AG09319 (cell line): ENCODE measurements at regions not wholly inside any gene's neighbourhood (a gene's known extent, or its start where the extent isn't known, plus 50 kb on each side); places are given as distances from the start of the nearest gene placed in this dataset.

Experiments
- DNase-seq: peaks from one replicate; pipeline ENCODE4 v3.0.0-alpha.2; 2010; ENCODE audit warnings: low read depth; ENCODE audit errors: extremely low read depth
- TF ChIP-seq, protein P1 (sequence below): IDR thresholded peaks from 2 replicates; pipeline ENCODE4 v1.5.1; 2011; ENCODE audit warnings: low read depth, mild to moderate bottlenecking, inconsistent platforms, low read length, moderate library complexity

DNA sequence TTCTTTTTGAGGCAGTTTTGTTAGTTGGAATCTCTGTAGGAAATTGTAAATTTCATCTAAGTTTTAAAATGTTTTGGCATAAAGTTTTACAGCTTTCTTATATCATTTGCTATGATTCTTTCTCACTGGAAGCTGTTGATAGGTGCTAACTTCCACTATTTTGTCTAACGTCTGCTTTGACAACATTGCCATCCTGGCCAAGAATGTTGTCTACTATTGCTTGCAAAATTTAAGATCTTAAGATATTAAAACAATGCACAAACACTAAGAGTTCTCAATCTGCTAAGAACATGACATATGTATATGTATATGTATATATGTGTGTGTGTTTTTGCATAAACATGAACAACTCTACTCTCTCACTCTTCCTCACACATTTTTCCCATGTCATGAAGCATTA is 64.1 kb upstream of the MDGA2 start:
- TF ChIP-seq, protein P1, sequence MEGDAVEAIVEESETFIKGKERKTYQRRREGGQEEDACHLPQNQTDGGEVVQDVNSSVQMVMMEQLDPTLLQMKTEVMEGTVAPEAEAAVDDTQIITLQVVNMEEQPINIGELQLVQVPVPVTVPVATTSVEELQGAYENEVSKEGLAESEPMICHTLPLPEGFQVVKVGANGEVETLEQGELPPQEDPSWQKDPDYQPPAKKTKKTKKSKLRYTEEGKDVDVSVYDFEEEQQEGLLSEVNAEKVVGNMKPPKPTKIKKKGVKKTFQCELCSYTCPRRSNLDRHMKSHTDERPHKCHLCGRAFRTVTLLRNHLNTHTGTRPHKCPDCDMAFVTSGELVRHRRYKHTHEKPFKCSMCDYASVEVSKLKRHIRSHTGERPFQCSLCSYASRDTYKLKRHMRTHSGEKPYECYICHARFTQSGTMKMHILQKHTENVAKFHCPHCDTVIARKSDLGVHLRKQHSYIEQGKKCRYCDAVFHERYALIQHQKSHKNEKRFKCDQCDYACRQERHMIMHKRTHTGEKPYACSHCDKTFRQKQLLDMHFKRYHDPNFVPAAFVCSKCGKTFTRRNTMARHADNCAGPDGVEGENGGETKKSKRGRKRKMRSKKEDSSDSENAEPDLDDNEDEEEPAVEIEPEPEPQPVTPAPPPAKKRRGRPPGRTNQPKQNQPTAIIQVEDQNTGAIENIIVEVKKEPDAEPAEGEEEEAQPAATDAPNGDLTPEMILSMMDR = no peak
- DNase-seq = no peak

DNA sequence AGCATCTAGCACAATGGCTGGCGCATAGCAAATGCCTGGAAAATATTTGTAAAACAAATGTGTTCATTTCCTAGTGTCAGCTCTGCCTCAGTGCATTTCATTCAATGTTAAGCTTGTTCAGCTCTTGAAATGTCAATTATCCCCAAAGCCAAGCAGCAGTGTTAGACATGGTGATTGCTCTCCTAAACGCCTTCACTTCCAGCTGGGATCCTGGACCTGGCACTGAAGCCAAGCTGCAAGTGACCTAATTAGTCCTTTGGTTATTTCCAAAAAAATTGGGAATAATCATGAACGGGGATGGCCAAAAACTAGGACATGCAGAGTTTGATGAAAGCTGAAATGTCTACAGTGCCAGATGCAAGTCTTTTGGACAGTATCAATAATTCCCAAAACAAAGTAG is 54.9 kb upstream of the MDGA2 start:
- TF ChIP-seq, protein P1 = no peak
- no peak for DNase-seq
